Epithelial cell of esophagus (primary cell): ENCODE measurements at regions not wholly inside any gene's neighbourhood (a gene's known extent, or its start where the extent isn't known, plus 50 kb on each side); places are given as distances from the start of the nearest gene placed in this dataset.

Source experiments
- DNase-seq: peaks from one replicate; pipeline ENCODE4 v3.0.0; 2010; ENCODE audit warnings: low read depth
- H3K4me3 ChIP-seq: 2 replicates; pipeline ENCODE4 v1.5.1; 2011; ENCODE audit warnings: mild to moderate bottlenecking, low read length, control low read depth
- CTCF ChIP-seq: IDR thresholded peaks from 2 replicates; pipeline ENCODE4 v1.5.1; 2011; ENCODE audit warnings: low read depth, mild to moderate bottlenecking, low read length, control low read depth, inconsistent platforms; ENCODE audit not compliant: insufficient read depth; ENCODE audit errors: missing control alignments

DNA sequence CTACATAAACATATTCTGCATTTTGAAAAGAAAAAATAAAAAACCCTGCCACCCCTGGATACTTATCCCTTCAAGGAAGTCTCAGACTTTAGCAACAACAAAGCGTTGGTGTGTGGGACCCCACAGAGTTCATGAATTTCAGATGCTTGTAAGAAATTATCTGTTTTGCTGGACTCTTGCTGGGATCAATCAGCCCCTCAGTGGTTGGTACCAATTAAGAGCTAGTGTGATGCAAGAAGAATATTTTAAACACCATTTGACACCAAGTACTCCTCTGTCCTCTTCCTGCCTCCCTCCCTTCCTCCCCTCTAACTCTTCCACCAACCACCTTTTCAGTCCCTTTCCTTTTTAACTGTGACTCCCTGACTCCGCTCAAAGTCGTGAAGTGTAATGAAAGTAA is 51.5 kb downstream of the SST start:
- no peak overlapping the region for H3K4me3 ChIP-seq
- TF ChIP-seq CTCF, result no peak
- no peak for DNase-seq

DNA sequence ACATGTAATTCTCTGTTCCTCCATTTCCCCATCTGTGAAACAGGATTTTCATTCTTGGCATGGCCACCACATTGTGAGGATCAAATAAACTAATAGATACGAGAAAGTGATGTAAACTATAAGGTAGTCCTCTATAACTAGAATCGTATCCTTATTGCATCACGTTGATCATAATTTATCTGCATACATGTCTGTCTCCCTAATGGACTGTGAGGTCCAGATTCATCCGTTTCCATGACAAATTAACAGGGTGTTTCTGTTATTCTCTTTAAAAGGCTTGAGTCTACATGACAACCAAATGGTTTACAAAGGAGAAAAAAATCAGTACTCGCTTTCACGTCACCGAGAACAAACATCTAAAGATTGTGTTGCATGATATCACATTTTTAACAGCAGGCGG is 53.0 kb downstream of the SST start:
- no peak for DNase-seq
- TF ChIP-seq CTCF, result no peak
- H3K4me3 ChIP-seq, result no peak overlapping the region

GRCh38 chr3:187616307-187616972 is 53.8 kb downstream of the SST start:
- TF ChIP-seq CTCF, result peak; percentile 84
- no peak overlapping the region for H3K4me3 ChIP-seq
- DNase-seq, result peak; percentile 70

DNA sequence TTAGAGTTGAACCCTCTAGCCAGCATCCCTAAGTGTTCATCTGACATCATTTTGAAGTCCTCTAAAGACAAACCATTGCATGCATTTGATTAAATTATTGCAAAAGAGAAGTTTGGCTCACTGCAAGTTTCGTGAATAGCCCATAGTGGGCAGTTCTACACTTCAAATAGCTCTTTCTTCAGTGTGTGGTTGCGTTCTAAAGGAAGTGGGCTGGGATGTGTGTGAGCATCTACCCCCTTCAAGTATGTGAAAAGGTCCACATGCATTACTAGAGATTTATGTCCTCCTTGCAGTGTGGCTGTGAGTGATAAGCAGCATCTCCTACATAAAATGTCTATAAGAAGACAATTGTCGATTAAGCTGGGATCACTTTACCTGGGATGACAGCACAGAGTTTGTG is 54.6 kb downstream of the SST start:
- no peak for TF ChIP-seq CTCF
- DNase-seq, result no peak
- no peak overlapping the region for H3K4me3 ChIP-seq

- no peak for TF ChIP-seq CTCF
- no peak overlapping the region for H3K4me3 ChIP-seq
- DNase-seq, result no peak
These were observed 57.5 kb downstream of the SST start for GRCh38 chr3:187612656-187613055.

- no peak for DNase-seq
- TF ChIP-seq CTCF, result no peak
- no peak overlapping the region for H3K4me3 ChIP-seq
These were observed 59.1 kb downstream of the SST start for GRCh38 chr3:187610981-187611511.

DNA sequence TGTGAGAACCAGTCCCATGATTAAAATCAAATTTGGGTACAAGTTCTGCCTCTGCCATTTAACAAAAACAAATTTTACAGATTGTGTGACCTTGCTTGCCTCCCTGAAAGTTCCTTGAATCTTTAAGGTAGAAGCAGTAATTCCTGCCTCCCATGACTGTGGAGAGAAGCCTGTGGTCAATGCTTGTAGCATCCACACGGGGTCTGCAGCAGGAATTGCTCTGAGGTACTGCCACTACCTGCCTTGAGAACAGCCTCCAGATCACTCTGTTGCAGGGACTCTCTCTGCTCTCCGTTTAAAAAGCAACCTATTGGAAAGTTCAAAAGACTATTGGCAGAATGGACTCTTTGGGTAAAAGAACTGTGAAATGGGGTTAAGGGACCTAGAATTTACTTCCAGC is 75.9 kb downstream of the SST start:
- TF ChIP-seq CTCF, result no peak
- no peak for DNase-seq
- no peak overlapping the region for H3K4me3 ChIP-seq
